PC-9 (cell line): ENCODE measurements at regions not wholly inside any gene's neighbourhood (a gene's known extent, or its start where the extent isn't known, plus 50 kb on each side); places are given as distances from the start of the nearest gene placed in this dataset.

Experiments
- BruUV-seq: library from RNA; stranded (reverse); fragments of 400-500 nt; replicated peaks from 2 replicates; lab custom pipeline; 2021; lab: Mats Ljungman, UMichigan
- CTCF ChIA-PET: fragments of 300-600 bp; sonication (Branson Sonifier 250); formaldehyde crosslinking; loops from one replicate; lab custom pipeline; 2022; ENCODE audit warnings: antibody characterized with exemption; lab: Charles Lee
- POLR2A ChIA-PET: fragments of 300-600 bp; sonication (Branson Sonifier 250); formaldehyde crosslinking; loops from one replicate; lab custom pipeline; 2022; ENCODE audit warnings: antibody characterized with exemption; ENCODE audit not compliant: unreplicated experiment; lab: Charles Lee
- DNase-seq, 2 experiments: peaks; one replicate each; pipeline versions ENCODE4 v3.0.0 to v3.0.0-alpha.2; 2015 to 2022; ENCODE audit warnings: mixed read lengths in 1 of 2
- H2AFZ ChIP-seq: fragments of 200-600 bp; sonication (generic); 2 replicates; pipeline ENCODE4 v1.8.1; 2017; ENCODE audit warnings: antibody characterized with exemption
- H3F3A ChIP-seq: fragments of 200-600 bp; sonication (generic); 2 replicates; pipeline ENCODE4 v1.8.1; 2017; ENCODE audit warnings: antibody characterized with exemption, mild to moderate bottlenecking, low read depth; ENCODE audit not compliant: insufficient read depth
- H3K27ac ChIP-seq: fragments of 200-600 bp; sonication (generic); 2 replicates; pipeline ENCODE4 v1.6.1; 2016; ENCODE audit warnings: mixed run types
- H3K27me3 ChIP-seq: fragments of 200-600 bp; sonication (generic); 2 replicates; pipeline ENCODE4 v1.6.1; 2016; ENCODE audit warnings: low read depth, mixed run types; ENCODE audit not compliant: insufficient read depth
- H3K36me3 ChIP-seq: fragments of 200-600 bp; sonication (generic); 2 replicates; pipeline ENCODE4 v1.6.1; 2016; ENCODE audit warnings: low read depth, mixed run types
- H3K4me1 ChIP-seq: fragments of 200-600 bp; sonication (generic); replicated peaks from 2 replicates; pipeline ENCODE4 v1.6.1; 2016; ENCODE audit warnings: mixed run types; ENCODE audit not compliant: insufficient read depth
- H3K4me2 ChIP-seq: fragments of 200-600 bp; sonication (generic); 2 replicates; pipeline ENCODE4 v1.6.1; 2017; ENCODE audit warnings: mixed run types
- H3K4me3 ChIP-seq: fragments of 200-600 bp; sonication (generic); 2 replicates; pipeline ENCODE4 v1.6.1; 2016; ENCODE audit warnings: mixed run types
- H3K79me2 ChIP-seq: fragments of 200-600 bp; sonication (generic); 2 replicates; pipeline ENCODE4 v1.6.1; 2017; ENCODE audit warnings: low read depth, mixed run types
- H3K9me2 ChIP-seq: fragments of 200-600 bp; sonication (generic); 2 replicates; pipeline ENCODE4 v1.8.1; 2017; ENCODE audit warnings: mild to moderate bottlenecking; ENCODE audit not compliant: insufficient read depth
- H3K9me3 ChIP-seq: fragments of 200-600 bp; sonication (generic); 2 replicates; pipeline ENCODE4 v1.8.1; 2016; ENCODE audit warnings: low read depth; ENCODE audit not compliant: insufficient read depth
- H4K20me1 ChIP-seq: fragments of 200-600 bp; sonication (generic); 2 replicates; pipeline ENCODE4 v1.8.1; 2017; ENCODE audit not compliant: insufficient read depth
- CTCF ChIP-seq: fragments of 200-600 bp; sonication (generic); conservative IDR thresholded peaks from 2 replicates; pipeline ENCODE4 v1.6.1; 2017; ENCODE audit warnings: mixed run types, antibody characterized with exemption, mild to moderate bottlenecking, moderate library complexity
- EZH2 ChIP-seq: fragments of 200-600 bp; sonication (generic); IDR thresholded peaks from 2 replicates; pipeline ENCODE4 v1.8.0; 2017; ENCODE audit warnings: antibody characterized with exemption, low read depth
- intact Hi-C: fragments of 100-400 bp; cut with micrococcal nuclease; formaldehyde crosslinking; loops from one replicate; pipeline ENCODE4 v1.10.0; 2022; ENCODE audit not compliant: unreplicated experiment

- no peak for DNase-seq
- Histone ChIP-seq H3K9me3 (peaks cover 9% of the 10 kb centered on the region), H4K20me1 (no peaks in the 10 kb centered on the region), H2AFZ (no peak overlapping the region), H3K4me3 (no peak overlapping the region), H3F3A (peaks cover 13% of the 10 kb centered on the region; the same call in 1 of the 2 replicates), H3K4me2 (no peak overlapping the region), H3K4me1 (peaks cover 26% of the 10 kb centered on the region), H3K79me2 (no peaks in the 10 kb centered on the region), H3K27ac (peak overlapping the region; percentile 18), H3K36me3 (no peaks in the 10 kb centered on the region), H3K9me2 (no peaks in the 10 kb centered on the region), H3K27me3 (no peaks in the 10 kb centered on the region)
- intact Hi-C loops: loop anchor here (5.0 kb wide), 1 partner anchor 266 kb away; no protein-coding TSS in a partner anchor
- POLR2A ChIA-PET: interaction anchor here (0.7 kb wide), 2 partner anchors 196 to 424 kb away, joined by 3 to 4 read pairs; no protein-coding TSS in a partner anchor
- no TSS peak for BruUV-seq
- TF ChIP-seq CTCF: no peak
- no peak for TF ChIP-seq EZH2
- CTCF ChIA-PET: interaction anchor here (1.6 kb wide), 1 partner anchor 568 kb away, joined by 4 read pairs; no protein-coding TSS in a partner anchor
Observed at GRCh38 chr7:46486256-46487206, 565.5 kb upstream of the IGFBP3 start.

GRCh38 chr7:46485481-46486065 is 564.5 kb upstream of the IGFBP3 start:
- H3K9me3 ChIP-seq: peaks cover 4% of the 10 kb centered on the region
- TF ChIP-seq EZH2 (no peak), CTCF (peak; percentile 42; the same call in 1 of the 2 replicates)
- no peaks in the 10 kb centered on the region for H4K20me1 ChIP-seq
- DNase-seq: peak; percentile 48 to 66
- no TSS peak for BruUV-seq
- no peak overlapping the region for H3K4me2 ChIP-seq
- H3K4me1 ChIP-seq: peaks cover 26% of the 10 kb centered on the region
- H3K27me3 ChIP-seq: no peaks in the 10 kb centered on the region
- H2AFZ ChIP-seq: 0 out of 2 replicates have a peak overlapping the region, but pooled peaks have one; percentile 16
- intact Hi-C loops: loop anchor here (1.0 to 5.0 kb wide), 5 partner anchors 53 to 563 kb away; no protein-coding TSS in a partner anchor
- peaks cover 13% of the 10 kb centered on the region; the same call in 1 of the 2 replicates for H3F3A ChIP-seq
- peak overlapping the region; percentile 18 for H3K27ac ChIP-seq
- H3K4me3 ChIP-seq: no peak overlapping the region
- H3K36me3 ChIP-seq: no peaks in the 10 kb centered on the region
- H3K79me2 ChIP-seq: no peaks in the 10 kb centered on the region
- H3K9me2 ChIP-seq: no peaks in the 10 kb centered on the region
- CTCF ChIA-PET: interaction anchor here (0.6 to 1.6 kb wide), 4 partner anchors 39 to 567 kb away, joined by 3 to 4 read pairs (median 3); no protein-coding TSS in a partner anchor
- POLR2A ChIA-PET: interaction anchor here (0.5 to 0.7 kb wide), 5 partner anchors 30 to 424 kb away, joined by 3 to 9 read pairs (median 3); no protein-coding TSS in a partner anchor

- Histone ChIP-seq H3K36me3 (no peaks in the 10 kb centered on the region), H3K4me1 (peaks cover 26% of the 10 kb centered on the region), H3K79me2 (no peaks in the 10 kb centered on the region), H3F3A (peaks cover 13% of the 10 kb centered on the region; the same call in 1 of the 2 replicates), H4K20me1 (no peaks in the 10 kb centered on the region), H3K27ac (peak overlapping the region; percentile 18; the same call in 1 of the 2 replicates), H3K9me2 (no peaks in the 10 kb centered on the region), H3K4me2 (no peak overlapping the region), H3K9me3 (peaks cover 4% of the 10 kb centered on the region), H2AFZ (0 out of 2 replicates have a peak overlapping the region, but pooled peaks have one; percentile 16), H3K27me3 (no peaks in the 10 kb centered on the region), H3K4me3 (no peak overlapping the region)
- intact Hi-C loops: loop anchor here (1.0 to 5.0 kb wide), 5 partner anchors 52 to 562 kb away; no protein-coding TSS in a partner anchor
- BruUV-seq: TSS peak; percentile 92
- POLR2A ChIA-PET: interaction anchor here (0.5 to 0.7 kb wide), 3 partner anchors 31 to 300 kb away, joined by 3 to 9 read pairs (median 3); no protein-coding TSS in a partner anchor
- no peak for TF ChIP-seq CTCF
- CTCF ChIA-PET: interaction anchor here (0.9 to 1.6 kb wide), 3 partner anchors 40 to 566 kb away, joined by 3 to 4 read pairs (median 3); no protein-coding TSS in a partner anchor
- DNase-seq: no peak
Observed at GRCh38 chr7:46484906-46485305, 563.8 kb upstream of the IGFBP3 start.
